Vagina (tissue), 2 donors: ENCODE measurements at regions not wholly inside any gene's neighbourhood (a gene's known extent, or its start where the extent isn't known, plus 50 kb on each side); places are given as distances from the start of the nearest gene placed in this dataset.

Experiments
- DNase-seq, 2 donors: peaks; one replicate each; pipeline ENCODE4 v3.0.0-alpha.2; 2017; ENCODE audit errors: extremely low spot score in 2 of 2
- H3K27ac ChIP-seq: fragments of 200-600 bp; sonication (generic); one replicate; pipeline ENCODE4 v1.5.1; 2019
- H3K27me3 ChIP-seq: fragments of 200-600 bp; sonication (generic); one replicate; pipeline ENCODE4 v1.5.1; 2019
- H3K36me3 ChIP-seq, 2 donors: fragments of 200-600 bp; sonication (generic); one replicate each; pipeline ENCODE4 v1.5.1; 2017 to 2019
- H3K4me1 ChIP-seq: fragments of 200-600 bp; sonication (generic); one replicate; pipeline ENCODE4 v1.5.1; 2019
- H3K4me3 ChIP-seq, 2 donors: fragments of 200-600 bp; sonication (generic); 1 replicate in 1 of 2; 2 replicates in 1 of 2; pipeline ENCODE4 v1.5.1; 2016 to 2019
- H3K9me3 ChIP-seq: fragments of 200-600 bp; sonication (generic); one replicate; pipeline ENCODE4 v1.5.1; 2019
- POLR2A ChIP-seq, 2 donors: fragments of 450-650 bp; IDR thresholded peaks; one replicate each; pipeline ENCODE4 v1.6.1; 2017; ENCODE audit warnings: antibody characterized with exemption in 2 of 2, mild to moderate bottlenecking in 2 of 2, moderate library complexity in 2 of 2
- POLR2AphosphoS5 ChIP-seq, 2 donors: sonication (generic); formaldehyde crosslinking; IDR thresholded peaks; one replicate each; pipeline ENCODE4 v1.9.0; 2017; ENCODE audit warnings: antibody characterized with exemption in 2 of 2, mild to moderate bottlenecking in 2 of 2, low read depth in 1 of 2; ENCODE audit not compliant: insufficient read depth in 1 of 2
- intact Hi-C: fragments of 100-400 bp; cut with DNase I; formaldehyde crosslinking; loops from one replicate; pipeline ENCODE4 v1.15.1; 2023
- TF ChIP-seq, protein P1 (sequence below), 3 experiments: fragments of 450-650 bp in 2 of 3; fragments of 200-600 bp in 1 of 3; sonication (generic) in 1 of 3; IDR thresholded peaks; one replicate each; pipeline ENCODE4 v1.5.1; 2017 to 2019; ENCODE audit warnings: antibody characterized with exemption in 3 of 3, mild to moderate bottlenecking in 2 of 3, moderate library complexity in 2 of 3

DNA sequence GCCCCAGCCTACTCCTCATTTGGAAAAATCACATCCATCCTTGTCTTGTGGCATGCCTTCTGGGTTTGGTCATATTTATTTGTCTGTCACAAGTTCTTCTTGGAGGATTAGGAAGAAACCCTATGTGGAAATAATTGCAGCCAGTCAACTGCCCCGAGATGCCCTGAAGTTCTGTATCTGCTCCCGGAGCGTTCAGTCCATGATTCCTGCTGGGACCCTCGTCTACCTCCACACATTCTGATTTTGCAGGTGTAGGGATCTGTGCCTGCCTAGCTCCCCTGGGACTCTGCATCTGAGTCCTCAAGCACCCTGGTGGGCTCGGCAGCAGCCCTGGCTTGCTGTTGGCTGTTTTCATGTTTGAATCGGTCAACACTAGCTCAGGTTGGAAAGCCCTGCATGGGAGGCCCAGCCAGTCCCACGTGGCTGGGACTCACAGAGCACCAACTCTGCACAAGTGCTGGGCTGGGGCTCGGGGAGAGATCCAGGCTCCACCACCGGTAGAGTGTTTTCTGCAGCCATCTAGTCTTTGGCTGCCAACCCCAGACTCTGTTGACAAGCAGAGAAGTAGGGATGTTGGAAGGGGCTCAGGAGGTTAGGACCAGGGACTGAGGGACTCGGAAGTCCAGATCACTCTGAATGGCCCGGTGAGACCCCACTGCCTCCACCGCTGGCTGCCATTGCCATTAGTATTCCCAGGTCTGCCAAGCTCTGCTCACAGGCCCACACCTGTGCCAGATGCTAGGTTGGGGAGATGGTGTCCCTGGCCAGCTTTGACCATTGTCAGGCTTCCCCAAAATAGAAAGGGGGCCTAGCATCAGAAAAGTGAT, 183.5 kb upstream of the CST7 start:
- no peaks in the 10 kb centered on the region for H3K27me3 ChIP-seq
- H3K4me1 ChIP-seq: no peaks in the 10 kb centered on the region
- no peak for DNase-seq
- no peaks in the 10 kb centered on the region for H3K9me3 ChIP-seq
- no peaks in the 10 kb centered on the region for H3K36me3 ChIP-seq
- no peak overlapping the region for H3K4me3 ChIP-seq
- no peak overlapping the region for H3K27ac ChIP-seq
- no peak for TF ChIP-seq POLR2A (IDR thresholded peaks at IDR 0.05)
- intact Hi-C loops: no loop called here

DNA sequence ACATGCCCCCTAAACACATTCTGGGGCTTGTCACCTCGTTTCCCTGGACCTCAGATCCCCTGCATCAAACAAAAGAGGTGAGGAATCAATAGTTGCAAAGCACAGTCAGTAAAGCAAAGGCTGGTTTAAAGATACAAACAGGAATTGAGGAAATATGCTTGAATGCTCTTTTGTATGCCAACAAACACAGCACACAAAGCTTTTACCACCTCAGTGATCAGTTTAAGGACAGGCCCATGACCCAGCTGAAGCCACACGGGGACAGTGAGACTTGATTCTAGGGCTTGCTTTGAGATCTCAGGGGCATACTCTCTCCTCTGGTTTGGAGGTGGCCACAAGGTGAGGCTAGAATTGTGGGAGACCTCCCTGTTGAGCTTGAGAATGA, 182.9 kb upstream of the CST7 start:
- intact Hi-C loops: no loop called here
- Histone ChIP-seq H3K27ac (no peak overlapping the region), H3K9me3 (no peaks in the 10 kb centered on the region), H3K4me1 (no peaks in the 10 kb centered on the region), H3K36me3 (no peaks in the 10 kb centered on the region), H3K27me3 (no peaks in the 10 kb centered on the region), H3K4me3 (no peak overlapping the region)
- TF ChIP-seq POLR2A (IDR thresholded peaks at IDR 0.05) (no peak), POLR2AphosphoS5 (IDR thresholded peaks at IDR 0.05; ENCODE audit: insufficient read depth in 1 of 2, low read depth in 1 of 2) (no peak)
- TF ChIP-seq, protein P1, sequence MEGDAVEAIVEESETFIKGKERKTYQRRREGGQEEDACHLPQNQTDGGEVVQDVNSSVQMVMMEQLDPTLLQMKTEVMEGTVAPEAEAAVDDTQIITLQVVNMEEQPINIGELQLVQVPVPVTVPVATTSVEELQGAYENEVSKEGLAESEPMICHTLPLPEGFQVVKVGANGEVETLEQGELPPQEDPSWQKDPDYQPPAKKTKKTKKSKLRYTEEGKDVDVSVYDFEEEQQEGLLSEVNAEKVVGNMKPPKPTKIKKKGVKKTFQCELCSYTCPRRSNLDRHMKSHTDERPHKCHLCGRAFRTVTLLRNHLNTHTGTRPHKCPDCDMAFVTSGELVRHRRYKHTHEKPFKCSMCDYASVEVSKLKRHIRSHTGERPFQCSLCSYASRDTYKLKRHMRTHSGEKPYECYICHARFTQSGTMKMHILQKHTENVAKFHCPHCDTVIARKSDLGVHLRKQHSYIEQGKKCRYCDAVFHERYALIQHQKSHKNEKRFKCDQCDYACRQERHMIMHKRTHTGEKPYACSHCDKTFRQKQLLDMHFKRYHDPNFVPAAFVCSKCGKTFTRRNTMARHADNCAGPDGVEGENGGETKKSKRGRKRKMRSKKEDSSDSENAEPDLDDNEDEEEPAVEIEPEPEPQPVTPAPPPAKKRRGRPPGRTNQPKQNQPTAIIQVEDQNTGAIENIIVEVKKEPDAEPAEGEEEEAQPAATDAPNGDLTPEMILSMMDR (IDR thresholded peaks at IDR 0.05): no peak
- no peak for DNase-seq

DNA sequence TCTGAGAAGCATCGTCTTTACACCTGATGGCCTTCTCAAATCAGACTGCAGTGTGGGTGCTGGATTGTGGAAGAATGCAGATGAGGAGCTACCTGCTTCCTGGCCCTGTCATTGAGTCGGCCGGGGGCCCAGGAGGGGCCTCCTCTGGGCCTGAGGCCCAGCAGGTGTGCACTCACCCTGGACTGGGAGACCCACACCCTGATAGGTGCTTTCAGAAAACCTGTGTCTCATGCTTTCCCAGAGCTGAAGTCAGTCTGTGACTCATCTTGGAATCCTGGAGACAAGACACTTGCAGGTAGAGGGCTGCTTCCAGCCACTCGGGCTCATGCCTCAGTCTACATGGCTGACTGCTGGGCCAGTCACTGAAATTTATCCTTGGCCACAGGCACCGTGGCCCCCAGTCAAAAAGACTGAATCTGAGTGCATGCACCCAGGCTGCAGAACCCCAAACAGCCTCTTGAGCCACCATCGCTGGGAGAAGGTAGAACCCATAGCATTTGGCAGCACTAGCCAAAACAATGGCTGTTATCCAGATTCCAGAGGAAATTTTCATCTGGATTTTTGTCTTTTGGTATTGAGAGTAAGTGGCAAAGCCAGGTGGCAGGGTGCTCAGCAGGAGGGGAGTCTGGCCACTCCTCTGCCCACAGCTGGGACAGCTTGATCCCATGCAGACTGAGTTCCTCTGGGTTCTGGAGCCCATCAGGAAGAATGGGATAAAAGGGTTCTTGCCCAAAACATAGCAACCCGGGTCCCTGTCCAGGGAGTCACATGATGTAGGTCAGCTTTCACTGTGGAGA, 182.0 kb upstream of the CST7 start:
- no peaks in the 10 kb centered on the region for H3K9me3 ChIP-seq
- H3K36me3 ChIP-seq: no peaks in the 10 kb centered on the region
- no peak for DNase-seq
- intact Hi-C loops: no loop called here
- H3K27ac ChIP-seq: no peak overlapping the region
- H3K4me1 ChIP-seq: no peaks in the 10 kb centered on the region
- H3K4me3 ChIP-seq: no peak overlapping the region
- TF ChIP-seq POLR2A (IDR thresholded peaks at IDR 0.05) (no peak), POLR2AphosphoS5 (IDR thresholded peaks at IDR 0.05; ENCODE audit: insufficient read depth in 1 of 2, low read depth in 1 of 2) (no peak)
- TF ChIP-seq, protein P1 (IDR thresholded peaks at IDR 0.05): no peak
- H3K27me3 ChIP-seq: no peaks in the 10 kb centered on the region

DNA sequence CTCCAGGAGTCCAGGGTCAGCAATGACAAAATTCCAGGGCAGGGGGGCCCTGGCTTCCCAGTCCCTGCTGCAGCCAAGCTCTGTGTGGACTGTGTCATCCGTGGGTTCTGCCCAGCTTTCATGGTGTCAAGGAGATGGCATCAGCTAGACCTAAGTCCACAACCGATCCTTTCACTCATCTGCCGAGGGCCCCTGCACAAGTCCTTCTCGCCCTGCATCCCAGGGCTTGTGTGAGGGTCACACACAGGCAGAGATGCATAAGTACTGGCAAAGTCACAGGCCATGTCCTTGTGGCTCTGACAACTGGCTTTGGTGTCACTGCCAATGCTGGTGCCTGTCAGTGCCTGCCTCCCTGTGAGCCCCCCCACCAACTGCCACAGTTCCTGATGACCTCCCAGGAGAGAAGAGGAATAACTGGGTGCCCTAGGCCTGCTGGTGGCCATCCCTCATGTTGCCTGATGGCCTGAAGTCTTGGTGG, 181.4 kb upstream of the CST7 start:
- H3K4me1 ChIP-seq: no peaks in the 10 kb centered on the region
- H3K27ac ChIP-seq: no peak overlapping the region
- H3K27me3 ChIP-seq: no peaks in the 10 kb centered on the region
- no peaks in the 10 kb centered on the region for H3K36me3 ChIP-seq
- H3K4me3 ChIP-seq: no peak overlapping the region
- H3K9me3 ChIP-seq: no peaks in the 10 kb centered on the region
- DNase-seq: no peak
- intact Hi-C loops: no loop called here
- TF ChIP-seq POLR2AphosphoS5 (IDR thresholded peaks at IDR 0.05; ENCODE audit: insufficient read depth in 1 of 2, low read depth in 1 of 2) (no peak), POLR2A (IDR thresholded peaks at IDR 0.05) (no peak)
- TF ChIP-seq, protein P1 (IDR thresholded peaks at IDR 0.05): no peak

DNA sequence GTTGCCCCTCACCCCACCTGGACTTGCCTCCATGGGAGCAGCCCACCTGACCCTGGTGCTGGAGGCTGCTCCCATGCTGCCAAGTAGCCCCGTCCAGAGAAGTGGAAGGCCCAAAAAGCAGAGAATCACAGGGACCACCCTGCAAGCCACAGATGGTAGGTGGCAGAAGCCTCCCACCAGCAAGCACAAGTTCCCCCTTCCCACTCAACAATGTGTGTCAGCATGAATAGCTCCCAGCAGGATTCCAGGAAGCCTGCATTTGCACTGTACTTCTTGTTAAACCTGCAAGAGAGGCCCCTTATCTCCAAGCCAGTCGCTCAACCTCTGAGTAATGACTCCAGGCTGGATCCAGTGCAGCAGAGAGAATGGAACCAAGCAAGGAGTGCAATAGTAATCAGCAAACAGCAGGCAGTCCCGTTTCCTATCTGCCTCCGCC, 180.8 kb upstream of the CST7 start:
- peak in 1 of 2 donors; percentile 62 for DNase-seq
- Histone ChIP-seq H3K4me1 (no peaks in the 10 kb centered on the region), H3K27me3 (no peaks in the 10 kb centered on the region), H3K4me3 (no peak overlapping the region), H3K9me3 (no peaks in the 10 kb centered on the region), H3K27ac (no peak overlapping the region), H3K36me3 (no peaks in the 10 kb centered on the region)
- intact Hi-C loops: no loop called here
- no peak for TF ChIP-seq POLR2A (IDR thresholded peaks at IDR 0.05)
- TF ChIP-seq POLR2AphosphoS5 (IDR thresholded peaks at IDR 0.05; ENCODE audit: insufficient read depth in 1 of 2, low read depth in 1 of 2): no peak
- TF ChIP-seq, protein P1 (IDR thresholded peaks at IDR 0.05): no peak
